IgD-negative memory B cell (primary cell): ENCODE measurements at regions not wholly inside any gene's neighbourhood (a gene's known extent, or its start where the extent isn't known, plus 50 kb on each side); places are given as distances from the start of the nearest gene placed in this dataset.
"Not testable (repeated sequence)": the region's sequence is repeated elsewhere in the genome, so short reads cannot be mapped to it uniquely, and the experiment has no call there.

Source experiments
- H3K27ac Mint-ChIP-seq, 3 donors: one replicate each; pipeline ENCODE4 v1.8.0; 2020 to 2022; ENCODE audit warnings: mild to moderate bottlenecking in 3 of 3, mixed read lengths in 3 of 3, moderate library complexity in 1 of 3
- H3K27me3 Mint-ChIP-seq: one replicate; pipeline ENCODE4 v1.8.0; 2021; ENCODE audit warnings: mixed read lengths
- H3K36me3 Mint-ChIP-seq: one replicate; pipeline ENCODE4 v1.8.0; 2020; ENCODE audit warnings: mild to moderate bottlenecking, mixed read lengths
- H3K4me1 Mint-ChIP-seq, 3 donors: one replicate each; pipeline ENCODE4 v1.8.0; 2020 to 2022; ENCODE audit warnings: mixed read lengths in 3 of 3, mild to moderate bottlenecking in 1 of 3
- H3K4me3 Mint-ChIP-seq, 4 donors: one replicate each; pipeline ENCODE4 v1.8.0; 2020 to 2022; ENCODE audit warnings: mild to moderate bottlenecking in 4 of 4, mixed read lengths in 4 of 4, moderate library complexity in 3 of 4
- H3K9me3 Mint-ChIP-seq, 3 donors: one replicate each; pipeline ENCODE4 v1.8.0; 2020 to 2021; ENCODE audit warnings: mixed read lengths in 3 of 3, mild to moderate bottlenecking in 1 of 3

- Mint-ChIP-seq H3K27me3 (no peaks in the 10 kb centered on the region), H3K4me3 (no peak overlapping the region), H3K27ac (no peak overlapping the region), H3K4me1 (no peaks in the 10 kb centered on the region), H3K9me3 (peaks cover 0 to 2% (median 0%) of the 10 kb centered on the region in 3 donors), H3K36me3 (no peaks in the 10 kb centered on the region)
Measured at GRCh38 chr4:126513596-126513995, 1119.2 kb upstream of the INTU start.

GRCh38 chr4:126520731-126521130, 1112.0 kb upstream of the INTU start:
- Mint-ChIP-seq H3K27me3 (no peaks in the 10 kb centered on the region), H3K9me3 (peaks cover 0 to 4% (median 3%) of the 10 kb centered on the region in 3 donors), H3K36me3 (no peaks in the 10 kb centered on the region), H3K4me3 (no peak overlapping the region), H3K27ac (no peak overlapping the region), H3K4me1 (no peaks in the 10 kb centered on the region)

GRCh38 chr4:126525400-126525799, 1107.4 kb upstream of the INTU start:
- H3K9me3 Mint-ChIP-seq, H3K4me3 Mint-ChIP-seq, H3K36me3 Mint-ChIP-seq, H3K4me1 Mint-ChIP-seq, H3K27me3 Mint-ChIP-seq, H3K27ac Mint-ChIP-seq: not testable (repeated sequence)

- H3K4me1 Mint-ChIP-seq = no peaks in the 10 kb centered on the region
Measured at GRCh38 chr4:126526335-126526734, 1106.4 kb upstream of the INTU start.

DNA sequence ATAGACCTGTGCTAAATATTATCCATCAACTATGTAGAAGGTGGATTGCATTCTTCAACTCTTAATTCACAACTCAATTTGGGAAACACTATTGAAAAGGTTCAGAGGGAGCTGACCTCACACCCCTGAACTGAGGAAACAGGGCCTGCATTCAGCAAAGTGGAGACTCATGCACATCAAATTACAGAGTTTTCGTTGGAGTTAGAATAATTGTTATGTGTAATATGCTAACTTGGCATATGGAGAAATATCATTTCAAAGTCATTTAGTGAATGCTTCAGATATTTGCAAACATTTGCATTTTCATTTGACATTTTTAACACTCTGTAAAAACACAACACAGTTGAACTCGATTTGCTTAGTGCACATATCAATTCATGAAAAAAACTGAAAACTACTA, 1102.8 kb upstream of the INTU start:
- H3K27me3 Mint-ChIP-seq = no peaks in the 10 kb centered on the region

More at GRCh38 chr4:126526335-126526734, 1106.4 kb upstream of the INTU start:
- Mint-ChIP-seq H3K9me3 (peaks cover 7 to 13% (median 9%) of the 10 kb centered on the region in 3 donors), H3K27me3 (no peaks in the 10 kb centered on the region), H3K36me3 (no peaks in the 10 kb centered on the region), H3K4me3 (no peak overlapping the region), H3K27ac (no peak overlapping the region)

DNA sequence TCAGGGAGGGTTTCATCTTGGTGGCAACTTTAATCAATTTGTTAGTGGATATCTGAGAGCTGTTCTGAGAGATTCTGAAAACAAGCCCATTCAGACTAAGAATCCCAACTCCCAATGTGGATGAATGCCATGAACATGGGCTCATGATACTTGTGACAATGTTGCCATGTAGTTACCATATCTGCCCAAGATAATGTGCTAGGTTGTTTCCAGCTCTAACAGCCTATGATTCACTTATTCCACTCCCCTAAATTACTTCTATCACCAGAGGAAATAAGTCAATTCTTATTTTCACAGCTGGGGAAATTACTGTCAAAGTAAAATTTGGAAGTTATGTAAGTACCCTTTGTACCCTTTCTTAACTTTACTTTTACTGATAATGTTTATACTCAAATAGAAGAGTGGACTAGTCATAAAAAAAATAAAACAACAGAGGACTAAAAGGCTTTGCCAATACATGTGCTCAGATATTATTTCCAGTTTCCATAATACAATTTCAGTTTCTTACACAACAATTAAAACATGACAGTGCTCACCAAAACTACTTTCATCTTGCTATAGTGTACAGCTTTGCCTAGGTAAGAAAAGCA, 1101.7 kb upstream of the INTU start:
- Mint-ChIP-seq H3K9me3 (peaks cover 6 to 17% (median 12%) of the 10 kb centered on the region in 3 donors), H3K4me1 (no peaks in the 10 kb centered on the region), H3K36me3 (no peaks in the 10 kb centered on the region), H3K27me3 (no peaks in the 10 kb centered on the region), H3K4me3 (no peak overlapping the region), H3K27ac (no peak overlapping the region)

More for the DNA sequence above, 1102.8 kb upstream of the INTU start:
- no peak overlapping the region for H3K4me3 Mint-ChIP-seq
- no peak overlapping the region for H3K27ac Mint-ChIP-seq
- H3K4me1 Mint-ChIP-seq = no peaks in the 10 kb centered on the region
- H3K36me3 Mint-ChIP-seq = no peaks in the 10 kb centered on the region
- peaks cover 5 to 13% (median 12%) of the 10 kb centered on the region in 3 donors for H3K9me3 Mint-ChIP-seq

DNA sequence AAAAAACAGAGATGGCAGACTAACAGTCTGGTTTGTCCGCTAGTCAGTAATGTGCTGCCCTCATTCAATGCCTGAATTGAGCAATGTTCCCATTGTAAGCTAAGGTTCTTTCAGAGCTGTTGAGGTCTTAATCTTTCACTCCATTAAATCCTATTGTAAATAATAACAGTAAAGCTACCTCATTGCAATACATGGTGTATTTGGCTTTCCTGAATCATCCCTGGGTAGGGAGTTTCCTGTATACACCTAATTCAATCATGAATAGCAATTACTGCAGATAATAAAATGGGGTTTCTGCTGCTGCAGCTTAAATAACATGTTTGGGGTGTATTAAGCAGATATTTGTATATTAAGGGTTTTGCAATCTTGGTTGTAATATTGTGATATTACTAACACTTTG, 1100.2 kb upstream of the INTU start:
- Mint-ChIP-seq H3K4me3 (no peak overlapping the region), H3K9me3 (peaks cover 6 to 14% (median 10%) of the 10 kb centered on the region in 3 donors), H3K27ac (no peak overlapping the region), H3K36me3 (no peaks in the 10 kb centered on the region), H3K4me1 (no peaks in the 10 kb centered on the region), H3K27me3 (no peaks in the 10 kb centered on the region)

DNA sequence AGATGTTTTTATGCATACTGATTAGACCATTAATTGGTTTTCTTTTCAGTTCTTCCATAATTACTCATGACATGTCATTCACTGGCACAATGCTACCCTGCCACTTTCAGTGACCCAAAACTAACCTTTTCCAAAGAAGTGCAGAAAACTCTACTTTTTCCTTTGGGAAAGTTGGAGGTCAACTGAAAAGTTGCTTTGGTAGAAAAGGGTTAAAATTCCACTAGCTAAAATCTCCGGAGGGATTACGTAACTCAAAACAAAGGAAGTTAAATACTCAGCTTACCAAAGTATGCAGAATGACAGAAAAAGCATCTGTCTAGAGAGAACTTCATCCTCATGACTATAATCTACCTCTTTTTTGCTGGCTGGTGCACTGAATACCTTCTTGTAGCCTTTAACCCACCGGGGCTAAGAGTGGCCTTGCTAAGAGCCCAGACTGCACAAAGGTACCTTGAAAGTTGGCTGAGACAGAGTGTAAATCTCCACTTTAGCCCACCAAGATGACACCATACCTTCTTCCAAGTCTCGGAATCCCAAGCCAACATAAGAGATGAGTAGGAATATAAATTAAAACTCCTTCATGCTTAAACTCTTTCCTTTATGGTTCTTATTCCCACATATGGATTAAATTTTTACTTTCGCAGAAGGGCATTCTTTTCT, 1099.5 kb upstream of the INTU start:
- Mint-ChIP-seq H3K9me3 (peaks cover 4 to 14% (median 8%) of the 10 kb centered on the region in 3 donors), H3K4me1 (no peaks in the 10 kb centered on the region), H3K4me3 (no peak overlapping the region), H3K27ac (peak overlapping the region in 1 of 3 donors; percentile 48), H3K27me3 (no peaks in the 10 kb centered on the region), H3K36me3 (no peaks in the 10 kb centered on the region)

GRCh38 chr4:126539771-126540170, 1093.0 kb upstream of the INTU start:
- no peaks in the 10 kb centered on the region for H3K36me3 Mint-ChIP-seq
- H3K27me3 Mint-ChIP-seq = no peaks in the 10 kb centered on the region
- H3K4me3 Mint-ChIP-seq = no peak overlapping the region
- no peaks in the 10 kb centered on the region for H3K4me1 Mint-ChIP-seq
- H3K9me3 Mint-ChIP-seq = peaks cover 3 to 9% (median 5%) of the 10 kb centered on the region in 3 donors
- H3K27ac Mint-ChIP-seq = no peak overlapping the region

DNA sequence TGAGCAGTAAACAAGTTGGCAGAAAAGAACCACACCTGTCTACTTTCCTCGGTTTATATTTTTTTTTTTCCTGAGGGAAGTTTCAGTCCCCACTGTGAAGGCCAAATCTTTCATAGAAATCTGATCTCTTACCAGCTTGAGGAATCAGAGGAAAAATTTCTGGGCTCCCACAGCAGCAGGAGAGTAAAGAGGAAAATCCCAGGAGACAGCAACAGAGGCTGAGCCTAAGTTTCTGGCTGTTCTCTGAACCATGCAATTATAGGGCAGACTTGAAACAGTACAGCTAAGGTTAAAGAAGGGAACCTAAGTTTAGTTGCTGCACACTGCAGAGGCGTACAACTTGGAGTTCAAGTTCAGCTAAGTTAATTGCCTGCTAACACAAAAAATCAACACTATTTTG, 1090.9 kb upstream of the INTU start:
- H3K4me1 Mint-ChIP-seq = no peaks in the 10 kb centered on the region
- H3K27me3 Mint-ChIP-seq = no peaks in the 10 kb centered on the region
- peaks cover 0 to 3% (median 2%) of the 10 kb centered on the region in 3 donors for H3K9me3 Mint-ChIP-seq
- H3K4me3 Mint-ChIP-seq = no peak overlapping the region
- H3K36me3 Mint-ChIP-seq = no peaks in the 10 kb centered on the region
- no peak overlapping the region for H3K27ac Mint-ChIP-seq

DNA sequence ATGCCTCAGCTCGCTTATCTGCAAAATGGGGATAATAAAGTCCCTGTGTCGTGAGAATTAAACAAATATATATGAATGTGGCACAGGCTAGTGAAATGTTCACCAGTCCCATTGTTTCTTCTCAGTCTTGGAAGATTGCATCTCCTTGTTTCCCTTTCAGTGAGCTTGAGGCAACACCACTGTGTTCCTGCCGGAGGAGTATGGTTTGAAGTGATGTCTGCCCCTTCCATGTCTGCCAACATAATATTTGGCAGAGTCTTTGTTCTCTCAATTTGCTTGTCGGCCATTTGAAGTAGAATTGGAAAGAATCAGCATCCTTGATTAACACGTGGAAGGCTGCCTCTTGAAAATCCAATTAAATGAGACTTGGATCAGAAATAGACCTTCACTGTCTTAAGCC, 1088.5 kb upstream of the INTU start:
- Mint-ChIP-seq H3K27me3 (no peaks in the 10 kb centered on the region), H3K36me3 (no peaks in the 10 kb centered on the region), H3K9me3 (peaks cover 0 to 3% (median 2%) of the 10 kb centered on the region in 3 donors), H3K27ac (no peak overlapping the region), H3K4me3 (no peak overlapping the region), H3K4me1 (no peaks in the 10 kb centered on the region)

DNA sequence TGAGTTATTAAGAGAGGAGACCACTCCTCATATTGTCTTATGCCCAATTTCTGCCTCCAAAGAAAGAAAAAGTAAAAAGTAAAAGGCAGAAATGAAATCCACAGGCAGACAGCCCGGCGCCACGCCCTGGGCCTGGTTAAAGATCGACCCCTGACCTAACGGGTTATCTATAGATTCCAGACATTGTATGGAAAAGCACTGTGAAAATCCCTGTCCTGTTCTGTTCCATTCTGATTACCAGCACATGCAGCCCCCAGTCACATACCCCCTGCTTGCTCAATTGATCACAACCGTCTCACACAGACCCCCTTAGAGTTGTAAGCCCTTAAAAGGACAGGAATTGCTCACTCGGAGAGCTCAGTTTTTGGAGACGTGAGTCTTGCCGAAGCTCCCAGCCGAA, 1086.6 kb upstream of the INTU start:
- not testable (repeated sequence) for H3K27ac Mint-ChIP-seq, H3K4me3 Mint-ChIP-seq, H3K27me3 Mint-ChIP-seq, H3K4me1 Mint-ChIP-seq, H3K9me3 Mint-ChIP-seq, H3K36me3 Mint-ChIP-seq

GRCh38 chr4:126547352-126547751, 1085.4 kb upstream of the INTU start:
- Mint-ChIP-seq H3K27me3 (no peaks in the 10 kb centered on the region), H3K36me3 (no peaks in the 10 kb centered on the region), H3K27ac (no peak overlapping the region), H3K4me3 (no peak overlapping the region), H3K4me1 (no peaks in the 10 kb centered on the region), H3K9me3 (peaks cover 0 to 3% (median 2%) of the 10 kb centered on the region in 3 donors)

DNA sequence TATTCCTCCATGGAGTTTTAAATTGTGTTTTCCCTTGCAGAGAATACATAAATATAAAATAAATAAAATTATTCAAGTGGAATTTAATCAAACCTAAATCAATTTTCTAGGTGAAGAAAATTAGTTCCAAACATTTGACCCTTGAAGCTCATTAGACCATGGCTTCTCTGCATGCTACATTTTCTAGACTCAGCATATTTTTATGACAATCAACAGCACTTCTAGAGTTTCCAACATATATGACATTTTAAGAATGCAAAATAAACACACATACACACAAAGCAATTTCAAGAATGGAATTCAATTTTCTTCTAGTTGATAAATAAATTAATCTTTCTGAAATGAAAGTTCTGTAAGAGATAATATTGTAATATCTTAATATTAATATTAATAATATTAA, 1083.9 kb upstream of the INTU start:
- no peak overlapping the region for H3K27ac Mint-ChIP-seq
- H3K27me3 Mint-ChIP-seq = no peaks in the 10 kb centered on the region
- no peak overlapping the region for H3K4me3 Mint-ChIP-seq
- no peaks in the 10 kb centered on the region for H3K36me3 Mint-ChIP-seq
- H3K4me1 Mint-ChIP-seq = no peaks in the 10 kb centered on the region
- H3K9me3 Mint-ChIP-seq = peaks cover 0 to 2% (median 0%) of the 10 kb centered on the region in 3 donors

GRCh38 chr4:126552321-126552720, 1080.4 kb upstream of the INTU start:
- H3K36me3 Mint-ChIP-seq = no peaks in the 10 kb centered on the region
- H3K4me1 Mint-ChIP-seq = no peaks in the 10 kb centered on the region
- peaks cover 2 to 4% (median 3%) of the 10 kb centered on the region in 3 donors for H3K9me3 Mint-ChIP-seq
- H3K4me3 Mint-ChIP-seq = no peak overlapping the region
- no peak overlapping the region for H3K27ac Mint-ChIP-seq
- no peaks in the 10 kb centered on the region for H3K27me3 Mint-ChIP-seq

DNA sequence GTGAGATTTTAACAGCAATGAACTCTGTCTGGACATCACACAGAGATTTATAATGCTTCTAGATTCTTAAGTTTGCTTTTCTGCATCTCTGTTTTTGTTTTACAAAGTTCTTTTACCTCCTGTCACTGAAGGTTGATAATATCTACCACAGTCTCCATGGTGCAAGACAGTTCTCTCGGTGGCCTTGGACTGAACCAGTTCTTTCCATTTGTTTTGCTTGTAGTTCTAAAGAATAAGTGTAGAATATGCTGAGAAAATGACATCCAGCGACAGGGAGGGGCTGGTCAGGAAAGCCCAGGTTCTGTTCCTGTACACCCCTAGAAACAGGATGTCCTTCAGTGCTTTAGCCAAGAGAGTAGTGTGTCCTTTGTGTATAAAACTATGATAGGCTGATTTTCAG, 1079.5 kb upstream of the INTU start:
- H3K27me3 Mint-ChIP-seq = no peaks in the 10 kb centered on the region
- peaks cover 2 to 4% (median 3%) of the 10 kb centered on the region in 3 donors for H3K9me3 Mint-ChIP-seq
- no peaks in the 10 kb centered on the region for H3K36me3 Mint-ChIP-seq
- H3K4me1 Mint-ChIP-seq = no peaks in the 10 kb centered on the region
- H3K27ac Mint-ChIP-seq = no peak overlapping the region
- H3K4me3 Mint-ChIP-seq = no peak overlapping the region
